GM18909 (cell line): ENCODE measurements at regions not wholly inside any gene's neighbourhood (a gene's known extent, or its start where the extent isn't known, plus 50 kb on each side); places are given as distances from the start of the nearest gene placed in this dataset.
"Not testable (repeated sequence)": the region's sequence is repeated elsewhere in the genome, so short reads cannot be mapped to it uniquely, and the experiment has no call there.

ENCODE experiments used
- ATAC-seq: cut with Tn5 transposase; IDR thresholded peaks from one replicate; pipeline ENCODE4 v1.9.1; 2021; ENCODE audit warnings: mild to moderate bottlenecking; ENCODE audit not compliant: unreplicated experiment, poor library complexity

- ATAC-seq, result no peak
Observed at GRCh38 chr16:5296176-5296575, 198.6 kb upstream of the EEF2KMT start.

- ATAC-seq, result not testable (repeated sequence)
Observed at GRCh38 chr16:5295304-5295703, 197.7 kb upstream of the EEF2KMT start.

GRCh38 chr16:5282152-5282551 lies 184.6 kb upstream of the EEF2KMT start:
- ATAC-seq, result not testable (repeated sequence)

DNA sequence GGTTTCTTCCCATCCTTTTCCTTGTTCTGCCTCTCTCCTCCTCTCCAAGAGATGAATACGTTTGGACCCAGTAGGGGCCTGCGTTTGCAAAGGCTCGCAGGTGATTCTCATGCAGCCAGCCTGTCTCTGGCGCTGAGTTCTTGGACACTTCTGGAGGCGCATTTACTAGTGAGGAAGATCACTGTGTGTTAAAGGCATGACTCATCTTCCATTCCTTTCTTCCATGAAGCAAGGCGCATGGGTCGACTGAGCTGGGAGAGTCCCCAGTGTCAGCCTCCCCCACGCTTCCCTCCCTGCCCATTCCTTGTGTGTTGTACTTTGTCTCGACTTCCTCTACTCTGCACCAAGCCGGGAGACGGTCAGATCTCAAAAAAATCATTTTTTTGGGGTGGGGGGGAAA lies 159.9 kb upstream of the EEF2KMT start:
- no peak for ATAC-seq

DNA sequence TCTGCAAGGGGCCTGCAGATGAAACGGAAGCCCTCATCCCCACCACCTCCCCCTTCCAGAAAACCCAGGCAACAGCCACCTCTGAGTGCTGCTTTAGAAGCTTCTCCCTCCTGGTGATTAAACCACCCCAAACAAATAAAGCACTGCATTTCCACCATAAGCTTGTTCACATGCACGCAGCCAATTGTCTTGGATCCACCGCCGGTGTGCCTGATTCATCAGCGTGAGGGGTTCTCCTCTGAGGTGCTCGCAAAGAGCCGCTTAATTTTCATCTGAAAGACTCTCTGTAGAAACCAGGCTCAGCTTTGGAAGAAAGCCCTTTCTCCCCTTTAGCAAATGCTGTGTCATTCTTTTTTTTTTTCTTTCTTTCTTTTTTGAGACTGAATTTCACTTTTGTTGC lies 155.2 kb upstream of the EEF2KMT start:
- ATAC-seq, result no peak

DNA sequence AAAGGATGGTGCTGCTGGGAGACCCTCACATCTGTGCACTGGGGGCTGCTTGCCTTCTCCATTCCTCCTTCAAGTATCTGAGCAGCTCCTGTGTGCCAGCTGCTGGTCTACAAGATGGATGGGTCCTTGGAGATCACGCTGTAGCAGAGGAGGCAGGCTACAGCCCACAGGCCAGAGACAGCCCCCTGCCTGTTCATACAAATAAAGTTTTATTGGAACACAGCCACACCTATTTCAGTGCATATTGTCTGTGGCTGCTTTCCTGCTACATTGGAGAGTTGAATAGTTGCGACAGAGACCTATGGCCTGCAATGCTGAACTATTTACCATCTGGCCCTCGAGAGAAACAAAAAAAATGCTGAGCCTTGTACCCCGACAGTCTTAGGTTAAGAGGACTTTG lies 149.8 kb upstream of the EEF2KMT start:
- not testable (repeated sequence) for ATAC-seq

- ATAC-seq, result not testable (repeated sequence)
Observed at GRCh38 chr16:5240278-5240626, 142.7 kb upstream of the EEF2KMT start.

- ATAC-seq, result not testable (repeated sequence)
Observed at GRCh38 chr16:5239472-5240277, 142.1 kb upstream of the EEF2KMT start.

DNA sequence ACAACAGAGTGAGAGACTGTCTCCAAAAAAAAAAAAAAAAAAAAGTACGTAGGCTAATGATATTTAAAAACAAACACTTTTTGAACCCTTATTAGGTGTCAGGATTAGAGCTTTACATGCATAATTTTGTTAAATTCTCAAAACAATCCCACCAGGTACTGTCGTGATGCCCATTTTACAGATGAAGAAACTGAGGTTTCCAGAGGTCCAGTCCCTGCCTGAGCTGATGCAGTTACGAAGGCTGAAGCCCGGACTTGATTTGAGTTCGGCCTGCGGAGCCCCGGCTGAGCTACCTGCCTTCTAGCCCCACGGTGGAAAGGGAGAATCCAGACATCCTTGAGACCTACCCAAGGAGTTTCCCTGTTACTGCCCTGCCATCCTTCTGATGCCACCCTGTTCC lies 137.5 kb upstream of the EEF2KMT start:
- no peak for ATAC-seq

- no peak for ATAC-seq
Observed at GRCh38 chr16:5234295-5235050, 136.9 kb upstream of the EEF2KMT start.

DNA sequence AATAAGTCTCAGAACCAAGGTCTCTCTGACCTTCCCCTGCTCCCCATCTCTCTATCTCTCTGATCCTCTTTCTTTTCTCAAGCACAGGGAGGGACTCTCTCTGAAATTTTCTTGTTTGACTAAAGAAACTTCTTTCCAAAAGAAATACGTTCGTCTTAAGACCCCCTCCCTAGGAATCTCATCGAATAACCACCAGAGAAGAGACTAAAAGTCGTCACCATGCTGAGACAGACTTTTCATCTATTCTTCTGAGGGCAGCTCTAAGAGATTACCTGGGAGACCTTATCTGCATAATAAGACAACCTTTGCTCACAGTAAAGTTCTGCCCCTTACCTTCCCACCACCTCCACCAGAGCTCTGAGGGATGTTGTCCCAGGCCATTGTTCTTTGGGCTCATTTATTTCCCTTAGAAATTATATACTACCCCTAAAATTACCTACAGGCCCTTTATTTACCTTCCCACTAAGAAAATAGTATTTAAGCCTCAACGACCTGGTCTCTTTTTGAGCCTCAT lies 133.7 kb upstream of the EEF2KMT start:
- ATAC-seq, result no peak

GRCh38 chr16:5228369-5228768 lies 130.8 kb upstream of the EEF2KMT start:
- ATAC-seq, result no peak

- no peak for ATAC-seq
Observed at GRCh38 chr16:5225931-5226655, 128.5 kb upstream of the EEF2KMT start.

- no peak for ATAC-seq
Observed at GRCh38 chr16:5222761-5223160, 125.2 kb upstream of the EEF2KMT start.

DNA sequence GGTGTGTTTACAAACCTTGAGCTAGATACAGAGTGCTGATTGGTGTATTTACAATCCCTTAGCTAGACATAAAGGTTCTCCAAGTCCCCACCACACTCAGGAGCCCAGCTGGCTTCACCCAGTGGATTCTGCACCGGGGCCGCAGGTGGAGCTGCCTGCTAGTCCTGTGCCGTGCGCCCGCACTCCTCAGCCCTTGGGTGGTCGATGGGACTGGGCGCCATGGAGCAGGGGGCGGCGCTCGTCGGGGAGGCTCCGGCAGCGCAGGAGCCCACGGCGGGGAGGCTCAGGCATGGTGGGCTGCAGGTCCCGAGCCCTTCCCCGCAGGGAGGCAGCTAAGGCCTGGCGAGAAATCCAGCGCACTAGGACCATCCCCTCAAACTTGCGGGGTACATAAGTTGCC lies 124.2 kb upstream of the EEF2KMT start:
- not testable (repeated sequence) for ATAC-seq

GRCh38 chr16:5220705-5221104 lies 123.1 kb upstream of the EEF2KMT start:
- ATAC-seq, result no peak

DNA sequence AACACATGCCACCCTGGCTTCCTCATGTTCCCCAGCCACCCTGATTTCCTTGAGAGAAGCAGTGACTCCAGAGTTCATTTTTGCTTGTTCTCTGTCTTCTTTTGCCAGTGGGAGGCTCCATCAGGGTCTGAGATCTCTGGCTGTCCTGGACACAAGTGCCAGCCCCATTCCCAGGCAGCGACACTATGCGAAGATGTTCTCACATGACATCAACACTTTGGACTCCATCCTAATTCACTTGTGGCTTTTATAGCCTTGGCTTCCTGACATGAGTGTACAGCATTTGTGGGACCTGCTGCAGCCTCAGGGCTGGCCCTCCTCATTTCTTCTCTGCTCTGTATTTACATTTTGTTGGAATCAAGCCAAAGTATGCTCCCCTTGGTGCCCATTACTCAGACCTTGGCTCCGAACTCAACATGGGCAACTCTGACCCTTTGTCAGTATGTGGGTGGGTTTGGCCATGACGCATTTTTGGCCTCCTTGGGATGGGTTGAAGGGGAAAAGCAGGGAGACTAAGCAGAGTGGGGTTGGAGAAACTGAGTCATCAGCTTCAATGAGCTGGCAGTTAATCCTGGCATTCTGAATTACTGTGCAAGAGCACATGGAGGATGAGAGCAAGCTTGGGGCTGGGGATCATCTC lies 119.0 kb upstream of the EEF2KMT start:
- no peak for ATAC-seq

DNA sequence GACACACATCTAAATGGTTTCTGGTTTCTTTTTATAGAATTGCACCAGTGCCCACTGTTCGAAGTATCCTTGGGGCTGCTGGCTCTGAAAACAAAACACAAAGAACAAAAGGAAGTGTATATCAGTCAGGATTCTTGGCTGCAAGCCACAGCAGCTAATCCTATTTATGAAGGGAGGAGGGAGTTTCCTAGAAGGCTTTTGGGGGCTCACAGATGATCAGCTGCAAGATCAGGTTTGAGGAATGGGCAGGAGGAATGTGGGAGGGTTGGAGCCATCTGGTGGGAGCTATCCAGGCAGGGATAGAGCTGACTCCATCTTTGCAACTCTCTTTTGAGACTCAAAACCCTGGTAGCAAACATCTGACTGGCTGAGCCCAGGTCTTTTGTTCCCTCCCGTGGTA lies 118.3 kb upstream of the EEF2KMT start:
- no peak for ATAC-seq

- ATAC-seq, result no peak
Observed at GRCh38 chr16:5214466-5214865, 116.9 kb upstream of the EEF2KMT start.

DNA sequence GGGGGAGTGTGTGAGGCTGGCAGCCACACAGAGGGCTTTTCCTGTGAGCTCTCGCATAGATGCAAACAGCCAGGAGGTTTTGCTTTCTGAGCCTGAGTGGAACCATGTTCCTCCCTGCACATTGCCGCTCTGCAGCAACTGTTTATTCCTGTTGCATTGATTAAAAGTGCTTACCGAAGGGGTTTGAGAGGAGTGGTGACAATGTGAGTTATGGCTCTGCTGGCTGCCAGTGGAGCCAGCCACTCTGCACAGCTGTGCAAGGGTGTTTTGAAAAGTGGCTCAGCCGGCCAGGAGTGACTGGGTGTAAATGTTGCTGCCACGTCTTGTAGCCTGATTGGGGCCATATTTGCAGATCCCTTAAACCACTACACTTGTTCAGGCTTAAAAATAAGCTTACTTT lies 114.9 kb upstream of the EEF2KMT start:
- ATAC-seq, result not testable (repeated sequence)
